Glomerular visceral epithelial cell (primary cell): ENCODE measurements at regions not wholly inside any gene's neighbourhood (a gene's known extent, or its start where the extent isn't known, plus 50 kb on each side); places are given as distances from the start of the nearest gene placed in this dataset.
"Not testable (repeated sequence)": the region's sequence is repeated elsewhere in the genome, so short reads cannot be mapped to it uniquely, and the experiment has no call there.

Experiments
- DNase-seq: peaks from one replicate; pipeline ENCODE4 v3.0.0-alpha.2; 2016; ENCODE audit errors: extremely low spot score

DNA sequence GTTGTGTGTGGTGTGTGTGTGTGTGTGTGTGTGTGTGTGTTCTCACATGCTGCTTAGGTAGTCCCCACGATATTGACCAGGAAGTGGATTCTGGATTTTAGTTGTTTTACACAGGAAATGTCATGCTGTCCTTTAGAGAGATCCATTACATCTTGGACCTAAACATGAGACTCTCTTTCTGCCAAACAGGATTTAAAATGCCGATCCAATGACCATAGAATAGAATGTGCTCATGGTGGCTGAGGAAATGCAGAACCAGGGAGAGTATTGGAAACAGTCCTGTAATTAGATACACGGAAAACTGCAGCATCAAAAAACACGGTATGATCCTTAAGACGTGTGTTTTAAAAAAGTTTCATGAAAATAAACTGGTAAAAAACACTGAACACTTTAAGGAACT, 347.8 kb upstream of the FRG1 start:
- DNase-seq: no peak

DNA sequence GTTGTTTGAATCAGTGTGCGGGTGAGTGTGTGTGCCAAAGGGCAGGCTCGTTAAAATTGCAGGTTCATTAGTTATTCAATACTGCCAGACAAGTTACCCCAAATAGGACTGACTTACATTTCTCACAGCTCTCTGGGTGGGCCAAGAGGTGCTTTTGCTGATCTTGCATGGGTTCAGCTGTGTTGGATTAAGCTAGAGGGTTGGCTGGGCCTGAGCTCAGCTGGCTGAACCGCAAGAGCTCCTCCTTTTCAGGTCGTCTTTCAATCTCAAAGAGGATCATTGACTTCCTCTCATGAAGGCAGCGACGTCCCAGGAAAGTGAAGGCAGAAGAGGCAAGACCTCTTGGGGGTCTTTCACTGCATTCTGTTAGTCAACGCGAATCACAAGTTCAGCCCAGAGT, 343.3 kb upstream of the FRG1 start:
- no peak for DNase-seq

DNA sequence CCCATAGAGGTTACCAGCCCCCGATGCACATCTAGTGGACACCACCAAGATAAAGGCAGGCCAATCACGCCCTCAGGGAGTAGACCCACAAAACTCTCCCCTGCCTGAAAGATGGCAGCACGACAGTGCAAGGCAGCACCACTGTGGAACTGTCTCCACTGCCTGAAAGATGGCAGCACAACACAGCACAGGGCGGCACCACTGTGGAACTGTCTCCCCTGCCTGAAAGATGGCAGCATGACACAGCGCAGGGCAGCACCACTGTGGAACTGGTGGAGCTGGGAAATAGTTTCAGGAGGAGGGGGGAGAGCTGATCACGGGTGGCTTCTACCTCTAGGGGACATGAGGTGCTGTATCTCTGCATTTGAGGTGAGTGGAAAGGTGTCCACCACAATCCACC, 340.4 kb upstream of the FRG1 start:
- DNase-seq: no peak

DNA sequence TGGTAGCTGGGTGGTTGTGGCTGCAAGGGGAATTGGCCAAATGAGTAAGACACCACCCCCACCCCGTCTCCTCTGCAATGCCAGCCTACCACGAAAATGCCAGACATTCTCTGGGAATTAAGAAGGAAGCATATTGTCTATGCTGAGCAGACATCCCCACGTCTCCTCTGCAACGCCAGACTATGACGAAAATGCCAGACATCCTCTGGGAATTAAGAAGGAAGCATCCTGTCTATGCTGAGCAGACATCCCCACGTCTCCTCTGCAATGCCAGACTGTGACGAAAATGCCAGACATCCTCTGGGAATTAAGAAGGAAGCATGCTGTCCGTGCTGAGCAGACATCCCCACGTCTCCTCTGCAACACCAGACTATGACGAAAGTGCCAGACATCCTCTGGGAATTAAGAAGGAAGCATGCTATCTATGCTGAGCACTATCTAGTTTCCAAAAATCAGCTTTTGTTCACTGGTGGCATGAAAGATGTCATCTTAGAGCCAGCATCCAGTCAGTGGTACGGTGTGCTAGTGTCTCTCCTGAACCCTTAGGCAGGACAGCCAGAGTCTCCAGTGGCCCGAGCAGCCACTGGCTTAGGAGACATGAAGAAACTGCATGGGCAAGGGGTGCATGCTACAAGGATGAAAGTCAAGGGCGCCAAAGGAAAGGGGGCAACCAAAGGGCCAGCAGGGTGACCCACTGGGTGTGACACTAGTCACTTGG, 339.8 kb upstream of the FRG1 start:
- DNase-seq: no peak

DNA sequence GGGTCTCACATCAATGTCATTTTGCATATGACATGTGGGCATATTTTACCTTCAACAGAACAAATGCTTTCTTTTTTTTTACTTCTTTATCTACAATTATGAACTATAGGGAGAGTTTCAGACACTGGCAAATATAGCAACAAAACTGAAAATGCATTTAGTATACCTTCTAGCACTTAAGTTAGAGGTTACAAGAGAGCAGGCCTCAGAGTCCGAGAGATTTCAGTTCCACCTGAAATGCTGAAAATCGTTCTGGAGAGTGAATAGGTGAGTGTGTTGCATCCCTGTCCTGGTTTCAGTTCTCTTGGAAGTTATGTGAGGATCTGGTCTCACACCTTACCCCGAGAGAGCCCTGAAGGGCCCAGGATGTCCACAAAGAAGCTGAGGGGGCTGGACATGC, 337.8 kb upstream of the FRG1 start:
- DNase-seq: not testable (repeated sequence)

DNA sequence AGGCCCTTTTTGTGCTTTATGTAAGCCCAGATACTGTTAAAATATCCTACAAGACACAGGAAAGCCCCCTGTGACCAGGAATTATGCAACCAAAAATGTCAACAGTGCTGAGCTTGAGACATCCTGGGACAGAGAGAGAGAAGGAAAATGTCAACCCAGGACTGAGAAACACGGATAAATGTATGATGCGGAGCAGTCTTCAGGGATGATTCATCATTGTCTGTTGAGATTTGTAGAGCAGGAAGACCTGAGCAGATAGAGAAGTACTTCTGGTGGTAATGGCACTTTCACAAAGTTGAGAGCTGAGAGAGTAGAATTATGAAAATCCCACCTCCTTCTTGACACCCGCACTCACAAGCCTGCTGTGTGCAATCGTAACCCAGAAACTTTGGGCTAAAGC, 330.1 kb upstream of the FRG1 start:
- DNase-seq: not testable (repeated sequence)

DNA sequence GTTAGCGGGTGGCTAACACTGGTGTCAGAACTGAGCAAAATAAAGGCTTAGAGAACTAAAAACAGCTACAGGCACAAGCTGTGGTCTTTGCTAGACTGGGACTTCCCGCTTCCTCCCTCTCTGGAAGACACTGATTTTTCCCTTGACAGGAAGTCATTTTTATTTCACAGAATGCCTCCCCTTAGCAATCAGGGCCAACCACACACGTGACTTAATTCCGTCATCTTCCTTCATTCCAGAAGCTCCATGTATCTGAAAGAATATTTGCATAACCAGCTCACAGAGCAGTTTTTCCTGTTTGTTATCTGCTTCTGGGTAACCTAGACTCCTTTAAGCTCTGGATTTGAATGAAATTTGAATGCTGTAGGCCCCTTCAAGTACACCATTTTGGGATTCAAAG, 327.5 kb upstream of the FRG1 start:
- DNase-seq: no peak

DNA sequence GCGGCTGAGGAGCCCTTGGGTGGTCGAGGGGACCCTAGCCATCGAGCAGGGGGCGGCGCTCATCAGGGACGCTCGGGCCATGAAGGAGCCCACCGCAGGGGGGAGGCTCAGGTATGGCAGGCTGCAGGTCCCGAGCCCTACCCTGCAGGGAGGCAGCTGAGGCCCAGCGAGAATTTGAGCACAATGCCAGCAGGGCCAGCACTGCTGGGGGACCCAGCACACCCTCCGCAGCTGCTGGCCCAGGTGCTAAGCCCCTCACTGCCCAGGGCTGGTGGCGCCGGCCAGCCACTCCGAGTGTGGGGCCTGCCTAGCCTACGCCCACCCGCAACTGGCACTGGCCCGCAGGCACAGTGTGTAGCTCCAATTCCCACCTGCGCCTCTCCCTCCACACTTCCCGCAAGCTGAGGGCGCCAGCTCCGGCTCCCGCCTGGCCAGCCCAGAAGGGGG, 325.4 kb upstream of the FRG1 start:
- no peak for DNase-seq

DNA sequence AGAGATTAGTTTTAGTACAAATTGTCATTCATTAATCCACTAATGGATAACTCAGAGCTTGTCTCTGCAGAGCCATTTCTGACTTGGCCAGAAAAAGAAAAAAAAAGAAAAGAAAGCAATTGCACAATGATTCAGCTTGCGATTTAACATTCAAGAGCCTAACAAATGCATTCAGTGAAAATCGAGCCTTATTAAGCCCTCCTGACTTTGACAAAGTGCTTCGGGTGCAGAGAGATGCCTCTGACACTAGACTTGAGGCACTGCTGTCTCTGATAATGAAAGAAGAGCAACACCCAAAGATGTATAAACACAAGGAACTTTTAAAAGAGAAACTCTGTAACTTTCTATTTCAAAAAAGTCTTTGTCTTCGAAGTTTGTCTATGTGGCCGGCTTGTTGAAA, 322.9 kb upstream of the FRG1 start:
- DNase-seq: not testable (repeated sequence)

DNA sequence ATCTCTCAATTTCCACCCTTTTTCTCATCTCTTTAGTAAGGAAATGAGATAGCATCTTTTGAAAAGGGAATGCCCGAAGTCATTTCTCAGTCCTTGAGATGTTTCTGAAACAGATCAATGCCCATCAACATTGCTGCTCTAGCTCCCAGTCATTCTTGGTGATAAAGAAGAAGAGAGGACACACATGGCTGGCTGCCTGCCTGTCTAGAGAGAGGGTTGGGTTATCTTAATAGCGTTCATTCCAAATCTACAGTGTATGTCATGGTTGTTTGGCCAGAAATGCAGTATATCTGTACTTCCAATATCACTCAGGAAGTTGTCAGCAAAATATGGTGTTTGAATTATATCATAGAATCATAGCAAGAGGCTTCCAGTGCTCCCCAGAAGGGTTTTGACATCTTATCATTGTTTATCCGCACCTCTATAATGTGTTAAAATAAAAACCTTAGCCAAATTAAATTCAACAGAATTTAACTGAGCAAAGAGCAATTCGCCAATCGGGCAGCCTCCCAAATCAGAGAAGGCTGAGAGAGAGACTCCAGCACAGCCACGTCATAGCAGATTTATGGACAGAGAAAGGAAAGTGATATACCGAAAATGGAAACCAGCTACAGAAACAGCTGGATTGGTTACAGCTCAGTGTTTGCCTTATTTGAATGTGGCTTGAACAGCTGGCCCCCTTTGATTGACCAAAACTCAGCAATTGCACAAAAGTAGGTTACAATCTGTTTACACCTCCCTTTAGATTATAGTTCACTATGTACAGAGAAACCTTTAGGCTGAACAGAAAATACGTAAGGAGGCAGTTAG, 321.0 kb upstream of the FRG1 start:
- not testable (repeated sequence) for DNase-seq

DNA sequence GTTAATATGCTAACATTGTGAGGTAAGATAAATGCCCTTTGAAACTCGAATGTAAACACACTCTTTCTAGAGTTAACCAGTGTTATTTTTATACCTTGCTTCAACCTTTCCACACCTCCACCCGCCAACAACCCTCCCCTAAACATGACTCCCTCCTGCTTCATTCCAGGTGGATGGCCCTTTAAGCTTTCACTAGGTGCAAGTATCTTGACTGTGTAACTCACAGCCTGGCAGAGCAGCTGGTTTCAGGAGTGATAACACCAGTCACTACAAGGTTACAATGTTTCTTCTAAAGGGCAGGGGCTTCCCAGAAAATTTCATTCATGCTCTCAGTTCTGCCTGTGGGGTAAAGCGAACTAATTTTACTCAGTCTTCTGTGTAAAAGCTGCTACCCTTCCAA, 318.1 kb upstream of the FRG1 start:
- not testable (repeated sequence) for DNase-seq

DNA sequence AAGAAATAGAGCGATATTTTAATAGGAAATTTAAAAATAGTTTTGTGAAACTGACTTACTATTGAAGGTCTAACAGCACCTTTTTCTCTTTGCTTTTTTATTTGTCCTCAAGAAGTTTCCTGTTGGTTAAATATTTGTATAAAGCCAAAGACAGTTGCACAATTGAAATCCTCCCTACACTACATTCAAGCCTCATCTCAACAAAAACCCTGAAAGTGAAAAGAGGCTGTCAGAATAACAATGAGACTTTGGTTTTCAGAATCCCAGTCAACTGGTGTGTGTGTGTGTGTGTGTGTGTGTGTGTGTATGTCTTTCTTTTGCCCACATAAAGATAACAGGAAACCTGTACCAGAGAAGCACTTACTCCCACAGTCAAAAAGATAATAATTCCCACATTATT, 313.6 kb upstream of the FRG1 start:
- DNase-seq: not testable (repeated sequence)

DNA sequence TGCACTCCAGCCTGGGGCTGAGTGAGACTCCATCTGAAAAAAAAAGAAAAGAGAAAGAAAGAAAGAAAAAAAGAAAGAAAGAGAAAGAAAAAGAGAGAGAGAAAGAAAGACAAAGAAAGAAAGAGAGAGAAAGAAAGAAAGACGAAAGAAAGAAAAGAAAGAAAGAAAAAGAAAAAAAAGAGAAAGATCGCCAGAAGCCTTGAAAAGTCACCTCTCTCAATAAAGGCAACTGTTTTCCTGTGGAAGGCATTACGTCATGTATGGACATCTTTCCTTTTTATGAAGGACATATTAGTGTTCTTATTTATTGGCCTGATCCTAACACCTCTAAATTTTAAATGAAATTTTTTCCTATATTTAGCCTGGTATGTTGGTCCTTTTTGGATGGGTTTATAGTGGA, 310.9 kb upstream of the FRG1 start:
- not testable (repeated sequence) for DNase-seq

DNA sequence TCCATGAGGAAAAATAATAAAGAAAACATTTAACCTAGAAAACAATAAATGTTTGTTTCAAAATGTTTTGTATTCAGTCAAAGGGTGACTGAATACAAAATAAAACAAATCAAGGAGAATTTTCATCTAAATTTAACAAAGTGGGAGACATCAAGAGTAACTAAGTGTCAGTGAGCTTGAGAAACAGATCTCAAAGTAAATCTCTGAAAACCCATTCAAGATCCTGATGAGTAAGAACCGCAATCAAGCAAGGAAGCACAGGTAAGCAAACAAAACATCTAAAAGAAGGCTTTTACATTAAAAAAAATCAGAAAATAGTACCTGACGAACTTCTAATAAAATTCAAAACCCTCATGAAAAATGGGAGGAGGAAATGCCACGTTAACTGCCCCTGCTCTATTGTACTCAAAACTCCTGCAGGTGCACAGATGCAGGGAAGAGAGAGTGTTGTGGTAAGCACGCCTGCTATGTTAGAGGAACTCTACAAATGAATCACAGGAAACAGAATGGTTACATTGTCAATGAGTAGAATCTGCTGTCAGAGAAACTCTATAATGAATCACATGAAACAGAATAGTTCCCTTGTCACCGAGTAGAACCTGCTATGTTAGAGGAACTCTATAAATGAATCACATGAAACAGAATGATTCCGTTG, 309.6 kb upstream of the FRG1 start:
- DNase-seq: not testable (repeated sequence)

DNA sequence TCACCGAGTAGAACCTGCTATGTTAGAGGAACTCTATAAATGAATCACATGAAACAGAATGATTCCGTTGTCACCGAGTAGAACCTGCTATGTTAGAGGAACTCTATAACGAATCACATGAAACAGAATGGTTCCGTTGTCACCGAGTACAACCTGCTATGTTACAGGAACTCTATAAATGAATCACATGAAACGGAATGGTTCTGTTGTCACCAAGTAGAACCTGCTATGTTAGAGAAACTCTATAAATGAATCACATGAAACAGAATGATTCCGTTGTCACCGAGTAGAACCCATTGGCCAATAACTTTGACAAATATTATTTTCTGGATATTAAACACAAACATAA, 309.1 kb upstream of the FRG1 start:
- DNase-seq: not testable (repeated sequence)

DNA sequence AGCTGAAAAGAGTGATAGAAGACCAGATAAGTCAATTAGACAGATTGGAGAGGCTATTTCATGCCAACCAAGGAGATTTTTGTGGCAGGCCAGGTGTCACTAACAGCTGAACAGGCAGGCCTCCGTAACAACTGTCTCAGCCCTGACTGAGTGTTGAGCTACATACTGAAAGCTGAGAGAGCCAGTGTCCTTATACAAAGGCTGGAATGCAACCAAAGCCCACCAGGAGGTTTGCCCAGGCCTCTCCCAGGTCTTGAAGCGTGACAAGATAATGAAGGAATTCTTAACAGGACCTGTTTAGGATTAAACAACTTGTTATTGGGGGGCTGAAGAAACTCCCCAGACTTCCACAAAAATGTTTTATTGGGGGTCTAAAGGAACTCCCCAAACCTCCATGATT, 290.2 kb upstream of the FRG1 start:
- DNase-seq: not testable (repeated sequence)

DNA sequence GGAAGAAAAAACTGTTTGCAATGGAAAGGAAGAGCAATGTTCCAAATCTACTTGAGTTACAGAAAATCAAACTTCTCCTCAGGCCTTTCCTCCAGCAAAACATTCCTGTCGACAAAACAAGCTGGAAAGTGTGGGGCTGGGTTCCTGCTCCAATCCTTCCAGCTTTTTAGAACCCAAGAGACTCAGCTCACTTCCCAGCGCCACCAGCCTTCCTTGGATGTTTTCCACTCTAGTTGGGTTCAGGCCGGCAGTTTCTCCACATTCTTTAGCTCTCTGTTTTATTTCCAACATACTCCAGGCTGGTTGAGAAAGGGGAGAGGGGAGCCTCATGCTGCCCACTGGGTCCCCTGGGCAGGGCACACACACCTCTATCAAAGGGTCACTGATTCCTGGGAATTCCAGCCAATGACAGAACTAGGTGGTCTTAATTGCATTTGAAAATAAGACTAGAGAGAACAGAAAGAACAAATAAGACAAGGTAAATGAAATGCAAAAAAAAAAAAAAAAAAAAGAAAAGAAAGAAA, 287.5 kb upstream of the FRG1 start:
- DNase-seq: not testable (repeated sequence)

DNA sequence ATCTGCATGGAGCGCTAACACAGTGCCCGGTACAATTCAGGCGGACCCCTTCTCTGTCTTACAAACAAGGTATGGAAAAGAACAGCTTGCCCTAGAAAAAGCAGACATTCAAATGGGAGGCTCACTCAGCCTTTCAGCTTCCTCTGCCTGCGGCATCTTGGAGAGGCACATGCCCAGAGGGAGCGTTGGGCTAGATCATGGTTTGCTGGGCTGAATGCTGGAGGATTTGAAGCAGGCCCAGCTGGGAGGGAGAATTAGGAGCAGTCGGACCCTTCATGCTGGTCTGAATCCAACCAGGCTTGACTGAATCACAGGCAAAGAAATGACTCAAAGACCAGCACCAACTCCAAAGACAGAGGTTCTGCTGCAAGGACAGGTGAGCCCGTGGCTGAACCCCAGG, 286.7 kb upstream of the FRG1 start:
- not testable (repeated sequence) for DNase-seq

DNA sequence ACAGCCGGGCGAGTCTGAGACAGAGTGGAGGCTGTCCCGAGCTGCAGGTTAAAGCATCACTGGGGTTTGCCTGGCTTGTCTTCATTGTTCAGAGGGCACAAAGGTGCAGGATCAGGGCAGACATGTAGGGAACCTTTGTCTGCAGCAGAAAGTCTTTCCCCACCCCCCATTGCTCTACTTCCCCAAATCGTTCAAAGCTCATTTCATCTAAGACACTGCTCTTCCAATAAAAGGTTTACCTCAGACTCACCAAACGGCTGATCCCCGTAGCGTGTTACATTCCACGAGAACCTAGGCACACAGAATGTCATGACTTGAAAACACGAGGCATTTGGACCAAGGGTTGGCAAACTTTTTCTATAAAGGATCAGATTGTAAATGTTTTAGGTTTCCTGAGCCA, 286.3 kb upstream of the FRG1 start:
- DNase-seq: not testable (repeated sequence)

DNA sequence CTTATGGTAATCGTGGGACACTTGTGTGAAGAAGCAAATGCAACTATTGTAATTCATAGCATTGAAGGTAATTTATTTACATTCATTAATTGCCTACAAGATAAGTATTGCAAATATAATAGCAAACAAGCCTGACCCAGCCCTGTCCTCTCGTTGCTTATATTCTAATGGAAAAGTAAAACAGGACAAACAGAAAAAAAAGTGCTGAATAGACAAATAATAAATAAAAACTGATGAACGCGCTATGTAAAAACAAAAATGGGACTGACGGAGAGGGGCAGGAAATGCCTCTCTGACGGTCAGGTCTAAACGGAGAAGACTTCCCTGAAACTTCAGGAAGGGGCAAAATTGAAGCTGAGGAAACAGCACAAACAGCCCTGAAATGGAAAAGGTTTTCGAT, 284.9 kb upstream of the FRG1 start:
- not testable (repeated sequence) for DNase-seq

DNA sequence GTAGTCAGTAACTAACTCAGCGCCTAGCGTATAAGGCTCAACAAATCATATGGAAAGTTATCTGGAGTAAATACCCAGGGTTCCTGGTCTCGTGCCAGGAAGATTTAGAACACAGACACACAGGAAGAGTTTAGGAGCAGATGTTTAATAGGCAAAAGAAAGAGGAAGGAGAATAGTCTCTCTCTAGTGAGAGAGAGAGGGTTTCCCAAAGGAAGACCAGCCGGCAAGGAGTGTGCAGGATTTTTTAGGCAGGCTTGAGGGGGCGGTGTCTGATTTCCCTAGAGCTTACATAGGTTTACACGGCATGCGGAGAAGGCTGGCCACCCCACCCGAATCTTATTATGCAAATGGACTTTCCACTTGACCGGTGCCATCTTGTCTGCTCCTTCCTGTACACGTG, 284.0 kb upstream of the FRG1 start:
- DNase-seq: no peak

DNA sequence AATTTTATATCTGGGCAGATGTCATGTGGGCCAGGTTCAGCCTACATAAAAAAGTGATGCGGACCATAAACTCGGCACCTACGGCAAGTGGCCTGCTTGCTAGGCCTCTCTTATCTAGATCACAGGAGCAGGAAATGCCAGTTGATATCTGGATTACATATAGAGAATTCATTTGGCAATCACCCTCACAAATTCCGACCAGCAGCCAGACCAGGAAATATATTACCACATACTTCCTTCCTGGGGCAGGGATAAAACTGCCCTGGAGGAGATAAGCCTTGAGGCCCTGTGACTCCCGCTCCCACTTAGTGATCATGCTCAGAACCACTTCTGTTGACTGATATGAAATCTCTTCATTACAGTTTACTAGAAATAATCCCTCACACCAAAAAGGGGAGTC, 282.4 kb upstream of the FRG1 start:
- not testable (repeated sequence) for DNase-seq

DNA sequence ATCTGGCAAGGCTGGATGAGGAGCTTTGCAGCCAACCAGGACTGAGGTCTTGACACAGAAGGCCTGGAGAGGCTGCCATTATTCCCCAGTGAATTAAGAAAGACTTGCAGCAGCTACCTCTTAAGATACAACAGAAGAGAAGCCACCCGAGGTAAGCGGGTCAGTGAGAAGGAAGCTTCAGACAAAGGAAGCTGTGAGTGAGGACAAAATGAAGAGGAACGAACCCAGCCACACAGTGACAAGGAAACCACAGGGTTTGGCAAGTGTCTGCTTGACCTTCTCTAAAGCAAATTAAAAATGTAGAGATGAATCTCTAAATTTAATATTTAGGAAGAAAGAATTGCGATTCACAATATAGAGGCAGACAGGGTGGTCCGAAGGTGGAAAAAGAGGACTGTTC, 281.8 kb upstream of the FRG1 start:
- DNase-seq: not testable (repeated sequence)
